SK-N-SH treated with all-trans-retinoic acid at 6 μM for 48 hours (cell line): ENCODE measurements at regions not wholly inside any gene's neighbourhood (a gene's known extent, or its start where the extent isn't known, plus 50 kb on each side); places are given as distances from the start of the nearest gene placed in this dataset.

Experiments
- ATAC-seq: fragments of 200-7000 bp; cut with Tn5 transposase; 3 replicates; pipeline ENCODE4 v1.9.1; 2020; ENCODE audit warnings: mild to moderate bottlenecking, moderate library complexity
- ARNTL ChIP-seq: fragments of 450-650 bp; formaldehyde crosslinking; IDR thresholded peaks from 2 replicates; pipeline ENCODE4 v1.5.0; 2020; ENCODE audit warnings: low read depth, mild to moderate bottlenecking, moderate library complexity, borderline replicate concordance
- BACH2 ChIP-seq: fragments of 250-450 bp; sonication (Bioruptor Pico); IDR thresholded peaks from 2 replicates; pipeline ENCODE4 v1.9.0; 2021; ENCODE audit warnings: mild to moderate bottlenecking, borderline replicate concordance
- CSDC2 ChIP-seq: fragments of 250-450 bp; sonication (Bioruptor Pico); IDR thresholded peaks from 2 replicates; pipeline ENCODE4 v1.5.0; 2020; ENCODE audit warnings: mild to moderate bottlenecking, moderate library complexity
- ESRRG ChIP-seq: fragments of 250-450 bp; sonication (Bioruptor Pico); IDR thresholded peaks from 2 replicates; pipeline ENCODE4 v1.6.1; 2021; ENCODE audit warnings: mild to moderate bottlenecking
- GLIS3 ChIP-seq: fragments of 250-450 bp; sonication (Bioruptor Pico); IDR thresholded peaks from 2 replicates; pipeline ENCODE4 v1.5.0; 2020; ENCODE audit warnings: mild to moderate bottlenecking, moderate library complexity
- ISL1 ChIP-seq: fragments of 250-450 bp; sonication (Bioruptor Pico); IDR thresholded peaks from 2 replicates; pipeline ENCODE4 v2.1.2; 2022; ENCODE audit warnings: mild to moderate bottlenecking, moderate library complexity
- OSR1 ChIP-seq: fragments of 250-450 bp; sonication (Bioruptor Pico); IDR thresholded peaks from 2 replicates; pipeline ENCODE4 v1.8.0; 2022; ENCODE audit warnings: moderate library complexity, mild to moderate bottlenecking, inconsistent platforms
- PPARA ChIP-seq: fragments of 250-450 bp; sonication (Bioruptor Pico); IDR thresholded peaks from 2 replicates; pipeline ENCODE4 v1.5.0; 2020; ENCODE audit warnings: mild to moderate bottlenecking, borderline replicate concordance
- RARB ChIP-seq: fragments of 250-450 bp; sonication (Bioruptor Pico); IDR thresholded peaks from 2 replicates; pipeline ENCODE4 v1.8.0; 2021; ENCODE audit warnings: mild to moderate bottlenecking, moderate library complexity
- SNAI2 ChIP-seq: fragments of 250-450 bp; sonication (Bioruptor Pico); IDR thresholded peaks from 2 replicates; pipeline ENCODE4 v1.5.0; 2020; ENCODE audit warnings: mild to moderate bottlenecking, moderate library complexity
- TCF4 ChIP-seq: fragments of 250-450 bp; sonication (Bioruptor Pico); IDR thresholded peaks from 2 replicates; pipeline ENCODE4 v1.8.0; 2021; ENCODE audit warnings: mild to moderate bottlenecking, moderate library complexity, borderline replicate concordance
- TOX ChIP-seq: fragments of 250-450 bp; sonication (Bioruptor Pico); IDR thresholded peaks from 2 replicates; pipeline ENCODE4 v1.8.0; 2021; ENCODE audit warnings: mild to moderate bottlenecking, moderate library complexity, borderline replicate concordance
- ZC3H10 ChIP-seq: fragments of 250-450 bp; sonication (Bioruptor Pico); IDR thresholded peaks from 2 replicates; pipeline ENCODE4 v1.5.1; 2021; ENCODE audit warnings: mild to moderate bottlenecking, moderate library complexity
- ZFP3 ChIP-seq: fragments of 250-450 bp; sonication (Bioruptor Pico); IDR thresholded peaks from 2 replicates; pipeline ENCODE4 v1.5.0; 2020; ENCODE audit warnings: mild to moderate bottlenecking, moderate library complexity
- ZFP30 ChIP-seq: fragments of 450-650 bp; formaldehyde crosslinking; IDR thresholded peaks from 2 replicates; pipeline ENCODE4 v1.5.0; 2022; ENCODE audit warnings: mild to moderate bottlenecking, moderate library complexity
- ZNF565 ChIP-seq: fragments of 450-650 bp; formaldehyde crosslinking; conservative IDR thresholded peaks from 2 replicates; pipeline ENCODE4 v1.5.0; 2020; ENCODE audit warnings: low read depth, mild to moderate bottlenecking, moderate library complexity
- ZNF70 ChIP-seq: fragments of 450-650 bp; formaldehyde crosslinking; IDR thresholded peaks from 2 replicates; pipeline ENCODE4 v1.5.0; 2020; ENCODE audit warnings: mild to moderate bottlenecking, moderate library complexity
- ZNF8 ChIP-seq: fragments of 450-650 bp; formaldehyde crosslinking; IDR thresholded peaks from 2 replicates; pipeline ENCODE4 v1.5.0; 2020; ENCODE audit warnings: mild to moderate bottlenecking, moderate library complexity
- TF ChIP-seq, protein P1 (sequence below): fragments of 250-450 bp; sonication (Bioruptor Pico); IDR thresholded peaks from 2 replicates; pipeline ENCODE4 v1.5.1; 2021; ENCODE audit warnings: mild to moderate bottlenecking, moderate library complexity
- TF ChIP-seq, protein P2 (sequence below): fragments of 250-450 bp; sonication (Bioruptor Pico); IDR thresholded peaks from 2 replicates; pipeline ENCODE4 v1.8.0; 2021; ENCODE audit warnings: low read depth, mild to moderate bottlenecking, moderate library complexity, borderline replicate concordance
- TF ChIP-seq, protein P3 (sequence below): fragments of 250-450 bp; sonication (Bioruptor Pico); IDR thresholded peaks from 2 replicates; pipeline ENCODE4 v1.5.1; 2020; ENCODE audit warnings: low read depth, mild to moderate bottlenecking, moderate library complexity
- TF ChIP-seq, protein P4 (sequence below): fragments of 250-450 bp; sonication (Bioruptor Pico); IDR thresholded peaks from 2 replicates; pipeline ENCODE4 v1.5.0; 2020; ENCODE audit warnings: mild to moderate bottlenecking, moderate library complexity

DNA sequence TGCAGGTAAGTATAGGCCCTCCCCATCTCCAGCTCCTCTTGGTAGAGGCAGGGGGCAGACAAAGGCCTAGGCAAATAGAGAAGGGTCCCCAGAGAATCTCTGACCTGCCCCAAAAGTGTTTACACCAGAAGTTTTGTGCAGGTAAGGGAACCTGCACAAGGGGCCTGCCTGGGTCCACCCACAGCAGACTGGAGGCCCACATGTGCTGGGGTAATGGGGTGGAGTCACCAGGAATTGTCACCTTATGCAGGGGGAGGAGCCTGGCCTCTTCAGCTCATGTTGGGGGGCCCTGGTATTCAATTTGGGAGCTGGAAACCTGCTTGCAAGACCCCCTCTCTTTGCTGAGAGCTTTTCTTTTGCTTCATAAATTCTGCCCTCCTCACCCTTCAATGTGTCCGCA lies 302.7 kb downstream of the ZEB1 start:
- TF ChIP-seq ZC3H10 (CRISPR knock-in tag) (no peak), PPARA (CRISPR knock-in tag) (no peak), OSR1 (no peak), RARB (CRISPR knock-in tag) (no peak), GLIS3 (CRISPR knock-in tag) (no peak), SNAI2 (no peak), TOX (CRISPR knock-in tag) (no peak), TCF4 (no peak)
- TF ChIP-seq, protein P1, sequence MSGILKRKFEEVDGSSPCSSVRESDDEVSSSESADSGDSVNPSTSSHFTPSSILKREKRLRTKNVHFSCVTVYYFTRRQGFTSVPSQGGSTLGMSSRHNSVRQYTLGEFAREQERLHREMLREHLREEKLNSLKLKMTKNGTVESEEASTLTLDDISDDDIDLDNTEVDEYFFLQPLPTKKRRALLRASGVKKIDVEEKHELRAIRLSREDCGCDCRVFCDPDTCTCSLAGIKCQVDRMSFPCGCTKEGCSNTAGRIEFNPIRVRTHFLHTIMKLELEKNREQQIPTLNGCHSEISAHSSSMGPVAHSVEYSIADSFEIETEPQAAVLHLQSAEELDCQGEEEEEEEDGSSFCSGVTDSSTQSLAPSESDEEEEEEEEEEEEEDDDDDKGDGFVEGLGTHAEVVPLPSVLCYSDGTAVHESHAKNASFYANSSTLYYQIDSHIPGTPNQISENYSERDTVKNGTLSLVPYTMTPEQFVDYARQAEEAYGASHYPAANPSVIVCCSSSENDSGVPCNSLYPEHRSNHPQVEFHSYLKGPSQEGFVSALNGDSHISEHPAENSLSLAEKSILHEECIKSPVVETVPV = no peak
- ATAC-seq = no peak

DNA sequence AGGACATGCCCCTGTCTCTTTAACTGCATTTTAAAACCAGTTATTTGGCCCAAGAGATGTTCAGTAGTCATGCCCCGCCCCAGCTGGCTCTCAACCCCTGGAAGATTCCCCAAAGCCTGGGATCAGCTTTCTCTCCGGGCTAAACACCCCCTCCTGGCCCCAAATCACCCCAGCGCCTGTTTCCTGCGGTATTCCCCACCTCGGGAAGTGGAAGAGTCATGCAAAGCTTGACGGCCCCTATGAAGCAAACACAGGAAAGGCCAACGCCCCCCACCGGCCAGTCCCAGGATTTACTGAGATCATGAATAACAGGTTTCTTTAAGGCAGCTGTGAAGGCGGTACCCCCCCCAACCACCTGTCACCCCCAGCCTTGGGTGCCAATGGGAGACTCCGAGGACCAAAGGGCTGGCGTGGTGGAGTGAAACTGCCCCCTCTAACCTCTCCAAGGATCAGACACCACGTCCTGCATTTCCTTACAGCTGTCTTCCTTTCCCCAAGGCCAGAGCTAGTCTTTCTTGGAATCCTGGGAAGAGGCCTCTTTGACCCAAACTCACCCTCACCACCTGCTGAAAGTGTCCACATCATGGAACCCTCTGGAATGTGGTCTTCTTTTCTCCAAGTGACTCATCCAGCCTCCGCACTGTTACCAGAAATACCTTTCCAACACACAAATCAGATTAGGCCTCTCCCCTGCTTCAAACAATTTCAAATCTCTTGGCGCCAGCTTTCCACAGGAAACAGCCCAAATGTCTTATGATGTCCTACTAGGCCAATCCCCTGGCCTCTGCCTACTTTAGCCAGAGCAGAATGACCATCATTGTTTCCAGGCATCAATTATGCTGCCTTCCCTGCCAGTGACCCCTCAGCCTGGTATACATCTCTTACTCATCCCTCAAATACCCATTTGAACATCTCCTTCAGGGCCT lies 301.5 kb downstream of the ZEB1 start:
- TF ChIP-seq, protein P1 = no peak
- TF ChIP-seq ZFP30 (CRISPR knock-in tag) (no peak), ZFP3 (CRISPR knock-in tag) (peak; percentile 89), ZNF70 (CRISPR knock-in tag) (no peak), TCF4 (no peak), PPARA (CRISPR knock-in tag) (no peak), ARNTL (CRISPR knock-in tag) (no peak)
- ATAC-seq = peak; percentile 51

DNA sequence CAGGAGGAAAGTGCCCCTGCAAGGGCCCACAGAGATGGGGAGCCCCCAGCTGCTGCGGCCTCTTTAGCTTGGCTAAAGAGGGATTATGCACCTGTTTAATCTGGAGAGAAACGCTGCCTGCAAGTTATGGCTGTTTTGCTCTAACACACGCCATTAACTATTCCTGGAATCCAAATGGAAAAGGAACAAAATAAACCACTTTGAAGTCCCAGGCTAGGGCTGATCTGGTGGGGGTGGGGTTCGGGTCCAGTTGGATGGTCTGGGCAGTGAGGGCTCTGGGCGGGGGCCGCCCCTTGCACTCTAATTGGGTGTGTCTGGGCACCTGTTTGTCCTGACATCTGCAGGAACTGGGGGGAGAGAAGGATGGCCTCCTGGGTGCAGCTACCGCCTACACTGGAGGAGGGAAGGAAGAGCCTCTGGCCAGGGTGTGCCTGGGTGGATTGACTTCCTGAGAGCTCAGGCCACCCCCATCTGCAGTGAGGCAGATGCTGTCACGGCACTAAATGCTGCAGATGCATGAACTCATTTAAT lies 300.6 kb downstream of the ZEB1 start:
- TF ChIP-seq ZFP30 (CRISPR knock-in tag) = no peak
- ATAC-seq = no peak

DNA sequence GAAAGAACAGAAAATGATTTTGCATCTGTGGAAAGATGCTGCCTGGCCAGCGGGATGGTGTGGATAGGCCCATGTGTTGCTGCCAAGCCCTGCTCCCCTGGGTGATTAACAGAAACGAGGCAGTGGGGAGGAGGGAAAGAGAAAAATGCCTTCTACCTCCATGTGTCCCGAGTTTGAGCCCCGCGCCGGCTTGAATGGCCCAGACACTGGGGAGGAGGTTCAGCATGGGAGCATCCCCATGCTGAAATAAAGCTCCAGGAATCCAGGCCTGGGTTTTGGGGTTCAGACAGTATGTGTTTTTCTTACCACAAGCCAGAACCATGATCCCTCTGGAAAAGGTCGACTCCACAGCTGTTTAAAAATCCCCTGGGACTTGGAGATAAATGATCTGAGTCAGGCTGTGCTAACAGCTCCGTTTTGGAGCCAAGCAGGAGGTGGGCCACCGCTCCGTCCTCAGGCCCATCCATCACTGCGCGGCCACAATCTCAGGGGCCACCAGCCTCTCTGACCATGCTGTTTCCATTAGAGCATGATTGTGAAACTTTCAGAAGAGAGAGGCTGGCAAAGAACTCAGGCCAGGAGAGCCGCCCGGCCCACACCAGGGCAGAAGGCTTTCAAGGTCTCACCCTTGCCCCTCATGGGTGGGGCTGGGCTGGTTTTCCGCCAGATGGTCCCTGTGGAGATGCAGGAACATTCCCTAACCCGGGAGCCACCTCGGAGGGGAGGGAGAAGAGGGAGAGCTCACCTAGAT lies 299.7 kb downstream of the ZEB1 start:
- TF ChIP-seq ZFP3 (CRISPR knock-in tag) (no peak), ZNF8 (CRISPR knock-in tag) (no peak), ZNF70 (CRISPR knock-in tag) (no peak), TCF4 (no peak), CSDC2 (CRISPR knock-in tag) (no peak), GLIS3 (CRISPR knock-in tag) (no peak), BACH2 (no peak), ESRRG (CRISPR knock-in tag) (no peak), ISL1 (CRISPR knock-in tag) (no peak), RARB (CRISPR knock-in tag) (no peak), SNAI2 (no peak), TOX (CRISPR knock-in tag) (no peak), ZNF565 (no peak), ZFP30 (CRISPR knock-in tag) (no peak), ZC3H10 (CRISPR knock-in tag) (no peak), ARNTL (CRISPR knock-in tag) (no peak)
- TF ChIP-seq, protein P2, sequence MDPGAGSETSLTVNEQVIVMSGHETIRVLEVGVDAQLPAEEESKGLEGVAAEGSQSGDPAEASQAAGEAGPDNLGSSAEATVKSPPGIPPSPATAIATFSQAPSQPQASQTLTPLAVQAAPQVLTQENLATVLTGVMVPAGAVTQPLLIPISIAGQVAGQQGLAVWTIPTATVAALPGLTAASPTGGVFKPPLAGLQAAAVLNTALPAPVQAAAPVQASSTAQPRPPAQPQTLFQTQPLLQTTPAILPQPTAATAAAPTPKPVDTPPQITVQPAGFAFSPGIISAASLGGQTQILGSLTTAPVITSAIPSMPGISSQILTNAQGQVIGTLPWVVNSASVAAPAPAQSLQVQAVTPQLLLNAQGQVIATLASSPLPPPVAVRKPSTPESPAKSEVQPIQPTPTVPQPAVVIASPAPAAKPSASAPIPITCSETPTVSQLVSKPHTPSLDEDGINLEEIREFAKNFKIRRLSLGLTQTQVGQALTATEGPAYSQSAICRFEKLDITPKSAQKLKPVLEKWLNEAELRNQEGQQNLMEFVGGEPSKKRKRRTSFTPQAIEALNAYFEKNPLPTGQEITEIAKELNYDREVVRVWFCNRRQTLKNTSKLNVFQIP (CRISPR knock-in tag) = no peak
- TF ChIP-seq, protein P3, sequence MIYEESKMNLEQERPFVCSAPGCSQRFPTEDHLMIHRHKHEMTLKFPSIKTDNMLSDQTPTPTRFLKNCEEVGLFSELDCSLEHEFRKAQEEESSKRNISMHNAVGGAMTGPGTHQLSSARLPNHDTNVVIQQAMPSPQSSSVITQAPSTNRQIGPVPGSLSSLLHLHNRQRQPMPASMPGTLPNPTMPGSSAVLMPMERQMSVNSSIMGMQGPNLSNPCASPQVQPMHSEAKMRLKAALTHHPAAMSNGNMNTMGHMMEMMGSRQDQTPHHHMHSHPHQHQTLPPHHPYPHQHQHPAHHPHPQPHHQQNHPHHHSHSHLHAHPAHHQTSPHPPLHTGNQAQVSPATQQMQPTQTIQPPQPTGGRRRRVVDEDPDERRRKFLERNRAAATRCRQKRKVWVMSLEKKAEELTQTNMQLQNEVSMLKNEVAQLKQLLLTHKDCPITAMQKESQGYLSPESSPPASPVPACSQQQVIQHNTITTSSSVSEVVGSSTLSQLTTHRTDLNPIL = no peak
- TF ChIP-seq, protein P4, sequence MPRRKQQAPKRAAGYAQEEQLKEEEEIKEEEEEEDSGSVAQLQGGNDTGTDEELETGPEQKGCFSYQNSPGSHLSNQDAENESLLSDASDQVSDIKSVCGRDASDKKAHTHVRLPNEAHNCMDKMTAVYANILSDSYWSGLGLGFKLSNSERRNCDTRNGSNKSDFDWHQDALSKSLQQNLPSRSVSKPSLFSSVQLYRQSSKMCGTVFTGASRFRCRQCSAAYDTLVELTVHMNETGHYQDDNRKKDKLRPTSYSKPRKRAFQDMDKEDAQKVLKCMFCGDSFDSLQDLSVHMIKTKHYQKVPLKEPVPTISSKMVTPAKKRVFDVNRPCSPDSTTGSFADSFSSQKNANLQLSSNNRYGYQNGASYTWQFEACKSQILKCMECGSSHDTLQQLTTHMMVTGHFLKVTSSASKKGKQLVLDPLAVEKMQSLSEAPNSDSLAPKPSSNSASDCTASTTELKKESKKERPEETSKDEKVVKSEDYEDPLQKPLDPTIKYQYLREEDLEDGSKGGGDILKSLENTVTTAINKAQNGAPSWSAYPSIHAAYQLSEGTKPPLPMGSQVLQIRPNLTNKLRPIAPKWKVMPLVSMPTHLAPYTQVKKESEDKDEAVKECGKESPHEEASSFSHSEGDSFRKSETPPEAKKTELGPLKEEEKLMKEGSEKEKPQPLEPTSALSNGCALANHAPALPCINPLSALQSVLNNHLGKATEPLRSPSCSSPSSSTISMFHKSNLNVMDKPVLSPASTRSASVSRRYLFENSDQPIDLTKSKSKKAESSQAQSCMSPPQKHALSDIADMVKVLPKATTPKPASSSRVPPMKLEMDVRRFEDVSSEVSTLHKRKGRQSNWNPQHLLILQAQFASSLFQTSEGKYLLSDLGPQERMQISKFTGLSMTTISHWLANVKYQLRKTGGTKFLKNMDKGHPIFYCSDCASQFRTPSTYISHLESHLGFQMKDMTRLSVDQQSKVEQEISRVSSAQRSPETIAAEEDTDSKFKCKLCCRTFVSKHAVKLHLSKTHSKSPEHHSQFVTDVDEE (CRISPR knock-in tag) = no peak
- TF ChIP-seq, protein P1 = no peak
- no peak for ATAC-seq
